GM13977 (cell line): ENCODE measurements at regions not wholly inside any gene's neighbourhood (a gene's known extent, or its start where the extent isn't known, plus 50 kb on each side); places are given as distances from the start of the nearest gene placed in this dataset.
"Not testable (repeated sequence)": the region's sequence is repeated elsewhere in the genome, so short reads cannot be mapped to it uniquely, and the experiment has no call there.

Experiments
- DNase-seq: peaks from one replicate; pipeline ENCODE4 v3.0.0; 2012; ENCODE audit warnings: low spot score
- in situ Hi-C: fragments of 300-500 bp; cut with MboI; formaldehyde crosslinking; loops from one replicate; pipeline ENCODE4 v1.12.0; 2022; ENCODE audit warnings: low sequenced_read_pairs, low pct_unique_long_range_greater_than_20kb, mixed read lengths, inconsistent platforms; ENCODE audit not compliant: unreplicated experiment
- TF ChIP-seq, protein P1 (sequence below): IDR thresholded peaks from 2 replicates; pipeline ENCODE4 v1.5.1; 2012; ENCODE audit warnings: mild to moderate bottlenecking, control low read depth; ENCODE audit not compliant: insufficient read depth; ENCODE audit errors: extremely low read depth, missing control alignments

DNA sequence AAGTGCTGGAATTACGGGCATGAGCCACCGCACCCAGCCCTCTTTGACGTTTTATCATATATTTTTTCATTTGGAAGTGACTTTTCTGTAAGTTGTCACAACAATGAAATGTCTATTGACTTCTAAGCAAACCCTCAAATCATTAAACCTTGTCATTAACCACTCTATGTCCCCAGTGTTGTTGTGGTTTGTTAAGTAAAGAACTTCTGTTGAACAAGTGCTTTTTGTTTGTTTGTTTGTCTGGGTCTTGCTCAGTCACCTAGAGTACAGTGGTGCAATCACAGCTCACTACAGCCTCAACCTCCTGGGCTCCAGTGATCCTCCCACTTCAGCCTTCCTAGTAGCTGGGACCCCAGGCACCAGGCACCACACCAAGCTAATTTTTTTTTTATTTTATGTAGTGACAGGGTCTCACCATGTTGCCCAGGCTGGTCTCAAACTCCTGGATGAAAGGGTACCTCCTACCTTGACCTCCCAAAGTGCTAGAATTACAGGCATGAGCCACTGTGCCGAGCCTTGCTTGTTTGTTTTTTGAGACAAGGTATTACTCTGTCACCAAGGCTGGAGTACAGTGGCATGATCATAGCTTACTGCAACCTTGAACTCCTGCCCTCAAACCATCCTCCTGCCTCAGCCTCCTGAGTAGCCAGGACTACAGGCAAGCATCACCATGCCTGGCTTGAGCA lies 57.6 kb upstream of the LOC128125822 start:
- in situ Hi-C loops: no loop called here
- TF ChIP-seq, protein P1, sequence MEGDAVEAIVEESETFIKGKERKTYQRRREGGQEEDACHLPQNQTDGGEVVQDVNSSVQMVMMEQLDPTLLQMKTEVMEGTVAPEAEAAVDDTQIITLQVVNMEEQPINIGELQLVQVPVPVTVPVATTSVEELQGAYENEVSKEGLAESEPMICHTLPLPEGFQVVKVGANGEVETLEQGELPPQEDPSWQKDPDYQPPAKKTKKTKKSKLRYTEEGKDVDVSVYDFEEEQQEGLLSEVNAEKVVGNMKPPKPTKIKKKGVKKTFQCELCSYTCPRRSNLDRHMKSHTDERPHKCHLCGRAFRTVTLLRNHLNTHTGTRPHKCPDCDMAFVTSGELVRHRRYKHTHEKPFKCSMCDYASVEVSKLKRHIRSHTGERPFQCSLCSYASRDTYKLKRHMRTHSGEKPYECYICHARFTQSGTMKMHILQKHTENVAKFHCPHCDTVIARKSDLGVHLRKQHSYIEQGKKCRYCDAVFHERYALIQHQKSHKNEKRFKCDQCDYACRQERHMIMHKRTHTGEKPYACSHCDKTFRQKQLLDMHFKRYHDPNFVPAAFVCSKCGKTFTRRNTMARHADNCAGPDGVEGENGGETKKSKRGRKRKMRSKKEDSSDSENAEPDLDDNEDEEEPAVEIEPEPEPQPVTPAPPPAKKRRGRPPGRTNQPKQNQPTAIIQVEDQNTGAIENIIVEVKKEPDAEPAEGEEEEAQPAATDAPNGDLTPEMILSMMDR: no peak
- DNase-seq: no peak

DNA sequence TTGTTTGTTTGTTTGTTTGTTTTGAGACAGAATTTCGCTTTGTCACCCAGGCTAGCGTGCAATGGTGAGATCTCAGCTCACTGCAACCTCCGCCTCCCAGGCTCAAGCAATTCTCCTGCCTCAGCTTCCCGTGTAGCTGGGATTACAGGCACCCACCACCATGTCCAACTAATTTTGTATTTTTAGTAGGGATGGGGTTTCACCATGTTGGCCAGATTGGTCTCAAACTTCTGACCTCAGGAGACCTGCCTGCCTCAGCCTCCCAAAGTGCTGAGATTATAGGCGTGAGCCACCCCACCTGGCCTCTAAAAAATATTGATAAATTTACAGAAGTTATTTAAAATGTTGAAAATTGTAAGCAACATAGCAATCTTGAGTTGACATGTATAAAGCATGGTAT lies 57.1 kb upstream of the LOC128125822 start:
- in situ Hi-C loops, DNase-seq: not testable (repeated sequence)

DNA sequence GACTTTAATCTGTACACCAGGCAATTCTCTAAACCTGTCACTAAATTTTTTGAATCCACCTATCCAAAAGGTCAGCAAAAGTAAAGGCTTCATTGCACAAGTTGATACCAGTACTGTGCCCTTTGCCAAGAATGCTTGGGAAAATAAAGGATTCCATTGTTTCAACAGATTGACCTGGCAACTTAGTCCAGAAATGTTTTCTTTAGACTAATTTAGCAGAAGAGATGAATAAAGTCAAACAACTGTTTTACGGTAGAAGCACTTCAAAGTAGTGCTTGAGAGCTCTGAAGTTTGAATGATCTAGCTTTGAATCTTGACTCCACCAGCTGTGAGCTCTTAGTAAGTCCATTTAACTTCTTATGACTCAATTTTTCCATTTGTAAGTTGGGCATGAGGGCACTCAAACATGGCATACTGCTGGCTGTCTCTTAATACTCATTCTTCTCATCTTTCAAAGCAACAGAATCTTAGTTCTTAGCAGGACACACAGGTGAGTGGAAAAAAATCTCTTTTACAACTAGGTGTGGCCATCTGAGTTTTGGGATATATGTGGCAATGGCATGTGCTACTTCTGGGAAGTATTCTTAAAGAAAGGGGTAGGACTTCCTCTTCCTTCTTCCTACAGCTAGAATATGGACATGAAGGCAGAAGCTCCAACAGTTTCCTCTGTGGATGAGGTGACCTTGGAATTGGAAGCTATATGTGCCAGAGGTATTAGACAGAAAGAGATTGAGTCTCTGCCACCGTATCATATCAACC lies 55.9 kb upstream of the LOC128125822 start:
- TF ChIP-seq, protein P1: no peak
- in situ Hi-C loops: no loop called here
- DNase-seq: no peak

DNA sequence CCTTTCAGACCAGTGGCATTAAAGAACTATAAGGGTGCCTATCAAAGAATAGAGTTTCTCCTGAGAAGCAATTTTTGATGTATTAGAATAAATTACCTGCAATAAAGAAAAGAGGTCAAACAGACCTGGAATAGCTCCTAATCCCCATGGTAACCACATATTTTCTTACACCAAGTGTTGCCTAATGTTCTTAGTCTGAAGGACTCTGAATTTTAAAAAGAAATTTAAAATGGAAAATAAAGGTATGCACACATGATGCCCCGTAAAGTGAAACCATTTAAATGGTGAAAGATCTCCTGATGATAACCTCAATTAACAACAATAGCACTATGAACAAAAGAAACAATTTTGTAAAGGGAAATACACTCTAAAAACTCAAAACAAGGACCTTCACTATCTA lies 55.1 kb upstream of the LOC128125822 start:
- in situ Hi-C loops: no loop called here
- TF ChIP-seq, protein P1: no peak
- DNase-seq: no peak

DNA sequence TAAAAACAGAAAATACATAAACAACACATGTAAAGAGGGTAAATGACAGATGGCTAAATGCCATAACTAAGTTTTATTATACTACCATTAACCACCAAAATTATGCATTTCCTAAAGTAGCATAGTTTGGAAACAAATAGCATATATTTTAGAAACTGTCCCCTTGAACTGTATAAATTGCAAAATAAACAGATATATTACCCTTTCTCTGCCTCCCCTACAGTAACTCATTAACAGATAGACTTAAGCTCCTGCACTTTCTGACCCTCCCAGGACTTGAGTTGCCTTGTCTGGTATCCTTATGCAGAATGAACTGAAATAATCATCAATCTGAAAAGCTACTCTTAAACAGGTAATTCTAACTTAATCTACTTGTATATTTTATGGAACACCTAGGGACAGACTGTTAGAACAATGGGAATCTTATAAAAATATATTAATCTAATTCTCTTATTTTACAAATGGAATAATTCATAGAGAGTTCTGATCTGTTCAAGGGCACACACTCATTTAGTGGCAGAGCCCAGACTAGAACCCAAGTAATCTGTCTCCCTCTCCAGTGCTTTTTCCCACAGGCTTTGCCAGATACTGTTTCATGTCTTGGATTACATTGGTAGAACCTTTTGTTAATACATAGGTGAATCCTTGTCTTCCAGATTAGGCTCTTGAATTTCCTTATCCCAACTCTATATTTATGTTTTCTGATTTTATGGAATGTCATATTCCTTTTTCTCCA lies 50.6 kb upstream of the LOC128125822 start:
- in situ Hi-C loops: no loop called here
- DNase-seq: no peak
- TF ChIP-seq, protein P1: no peak
